Stimulated activated CD8-positive, alpha-beta memory T cell treated with anti-CD3 and anti-CD28 coated beads, Interleukin-2, amount 100 ng/mL, for 1 hour (primary cell): ENCODE measurements at regions not wholly inside any gene's neighbourhood (a gene's known extent, or its start where the extent isn't known, plus 50 kb on each side); places are given as distances from the start of the nearest gene placed in this dataset.
"Not testable (repeated sequence)": the region's sequence is repeated elsewhere in the genome, so short reads cannot be mapped to it uniquely, and the experiment has no call there.

ENCODE experiments used
- DNase-seq, 2 donors: peaks; one replicate each; pipeline ENCODE4 v3.0.0-alpha.2; 2020; ENCODE audit warnings: low read depth in 2 of 2

- no peak for DNase-seq
These were observed 101.9 kb downstream of the RGS21 start for GRCh38 chr1:192418552-192419285.

GRCh38 chr1:192430644-192431043 is 113.9 kb downstream of the RGS21 start:
- DNase-seq: no peak

- no peak for DNase-seq
These were observed 118.9 kb downstream of the RGS21 start for GRCh38 chr1:192435704-192436103.

GRCh38 chr1:192436441-192437078 is 119.8 kb downstream of the RGS21 start:
- DNase-seq: no peak

GRCh38 chr1:192438737-192439136 is 121.9 kb downstream of the RGS21 start:
- no peak for DNase-seq

- DNase-seq: no peak
These were observed 122.7 kb downstream of the RGS21 start for GRCh38 chr1:192439373-192440025.

- DNase-seq: no peak
These were observed 124.7 kb downstream of the RGS21 start for GRCh38 chr1:192441492-192441891.

- no peak for DNase-seq
These were observed 125.9 kb downstream of the RGS21 start for GRCh38 chr1:192442736-192443135.

GRCh38 chr1:192443616-192444015 is 126.8 kb downstream of the RGS21 start:
- DNase-seq: no peak

- DNase-seq: no peak
These were observed 128.4 kb downstream of the RGS21 start for GRCh38 chr1:192445241-192445640.

- peak; percentile 15 to 34 for DNase-seq
These were observed 129.2 kb downstream of the RGS21 start for GRCh38 chr1:192445839-192446489.

- no peak for DNase-seq
These were observed 127.5 kb upstream of the RGS1 start for GRCh38 chr1:192448026-192448578.

- no peak for DNase-seq
These were observed 122.1 kb upstream of the RGS1 start for GRCh38 chr1:192453360-192453992.

- no peak for DNase-seq
These were observed 116.1 kb upstream of the RGS1 start for GRCh38 chr1:192459467-192459866.

GRCh38 chr1:192461684-192462083 is 113.9 kb upstream of the RGS1 start:
- no peak for DNase-seq

GRCh38 chr1:192462616-192463015 is 113.0 kb upstream of the RGS1 start:
- DNase-seq: no peak

GRCh38 chr1:192463661-192464060 is 111.9 kb upstream of the RGS1 start:
- DNase-seq: no peak

GRCh38 chr1:192465221-192465620 is 110.4 kb upstream of the RGS1 start:
- DNase-seq: not testable (repeated sequence)

- no peak for DNase-seq
These were observed 101.4 kb upstream of the RGS1 start for GRCh38 chr1:192474080-192474683.

GRCh38 chr1:192475329-192475728 is 100.2 kb upstream of the RGS1 start:
- no peak for DNase-seq

- DNase-seq: no peak
These were observed 99.6 kb upstream of the RGS1 start for GRCh38 chr1:192475970-192476369.
